K562 (cell line): ENCODE measurements at regions not wholly inside any gene's neighbourhood (a gene's known extent, or its start where the extent isn't known, plus 50 kb on each side); places are given as distances from the start of the nearest gene placed in this dataset.

ENCODE experiments used
- ARID1B ChIP-seq: fragments of 450-650 bp; IDR thresholded peaks from 2 replicates; pipeline ENCODE4 v1.6.1; 2016; ENCODE audit warnings: antibody characterized with exemption, mild to moderate bottlenecking, inconsistent platforms
- ARNT ChIP-seq, 2 experiments: fragments of 450-650 bp; IDR thresholded peaks; 2 replicates each; pipeline ENCODE4 v1.6.1; 2016; ENCODE audit warnings: mild to moderate bottlenecking in 1 of 2
- ASH1L ChIP-seq: fragments of 450-650 bp; IDR thresholded peaks from 2 replicates; pipeline ENCODE4 v1.6.1; 2018; ENCODE audit warnings: borderline replicate concordance, mild to moderate bottlenecking, low read depth; ENCODE audit not compliant: partially characterized antibody
- BHLHE40 ChIP-seq: IDR thresholded peaks from 2 replicates; pipeline ENCODE4 v1.6.1; 2011; ENCODE audit warnings: low read length, improper control_type of control experiment
- CC2D1A ChIP-seq: fragments of 450-650 bp; IDR thresholded peaks from 2 replicates; pipeline ENCODE4 v1.6.1; 2017; ENCODE audit warnings: mild to moderate bottlenecking
- CXXC5 ChIP-seq: fragments of 250-450 bp; sonication (Bioruptor Pico); IDR thresholded peaks from 2 replicates; pipeline ENCODE4 v1.8.0; 2022; ENCODE audit warnings: inconsistent platforms, mild to moderate bottlenecking, moderate library complexity
- FOXA3 ChIP-seq, 2 experiments: fragments of 450-650 bp in 1 of 2; sonication (generic) in 1 of 2; formaldehyde crosslinking; IDR thresholded peaks in 1 of 2; conservative IDR thresholded peaks in 1 of 2; 2 replicates each; pipeline versions ENCODE4 v1.4.0 to v1.8.0; 2020 to 2022; ENCODE audit warnings: mild to moderate bottlenecking in 2 of 2, missing genetic modification reagents in 1 of 2
- HDAC3 ChIP-seq: fragments of 450-650 bp; IDR thresholded peaks from 2 replicates; pipeline ENCODE4 v1.6.1; 2018; ENCODE audit warnings: borderline replicate concordance, mild to moderate bottlenecking, moderate library complexity; ENCODE audit not compliant: partially characterized antibody
- JUND ChIP-seq, 2 experiments: IDR thresholded peaks; 2 replicates in 1 of 2; 3 replicates in 1 of 2; pipeline ENCODE4 v1.6.1; 2011; ENCODE audit warnings: borderline replicate concordance in 2 of 2, low read depth in 2 of 2, low read length in 2 of 2, improper control_type of control experiment in 1 of 2, missing biosample characterization in 1 of 2, missing genetic modification characterization in 1 of 2, missing genetic modification reagents in 1 of 2
- KDM1A ChIP-seq, 2 experiments: fragments of 450-650 bp; IDR thresholded peaks; 2 replicates each; pipeline ENCODE4 v1.6.1; 2016; ENCODE audit warnings: mild to moderate bottlenecking in 2 of 2
- KHSRP ChIP-seq: fragments of 450-650 bp; IDR thresholded peaks from 2 replicates; pipeline ENCODE4 v1.6.1; 2017
- MAFF ChIP-seq: IDR thresholded peaks from 2 replicates; pipeline ENCODE4 v1.6.1; 2012; ENCODE audit warnings: low read length, improper control_type of control experiment
- NFE2 ChIP-seq: IDR thresholded peaks from 2 replicates; pipeline ENCODE4 v1.6.1; 2014; ENCODE audit warnings: antibody characterized with exemption, low read depth
- NFIC ChIP-seq: fragments of 450-650 bp; IDR thresholded peaks from 2 replicates; pipeline ENCODE4 v1.6.1; 2017; ENCODE audit warnings: mild to moderate bottlenecking, inconsistent platforms
- NFRKB ChIP-seq: fragments of 450-650 bp; IDR thresholded peaks from 2 replicates; pipeline ENCODE4 v1.6.1; 2016; ENCODE audit warnings: low read depth
- PHB2 ChIP-seq: fragments of 450-650 bp; IDR thresholded peaks from 2 replicates; pipeline ENCODE4 v1.6.1; 2017; ENCODE audit warnings: low read depth
- PKNOX1 ChIP-seq: fragments of 450-650 bp; IDR thresholded peaks from 2 replicates; pipeline ENCODE4 v1.6.1; 2016
- PML ChIP-seq: IDR thresholded peaks from 2 replicates; pipeline ENCODE4 v1.6.1; 2012; ENCODE audit warnings: low read length, inconsistent platforms
- POLR2A ChIP-seq: fragments of 450-650 bp; conservative IDR thresholded peaks from 2 replicates; pipeline ENCODE4 v1.6.1; 2016
- POLR2AphosphoS2 ChIP-seq: IDR thresholded peaks from 2 replicates; pipeline ENCODE4 v1.6.1; 2012; ENCODE audit warnings: low read length, improper control_type of control experiment
- SMARCA5 ChIP-seq: fragments of 450-650 bp; IDR thresholded peaks from 2 replicates; pipeline ENCODE4 v1.6.1; 2016
- SMARCB1 ChIP-seq: IDR thresholded peaks from 2 replicates; pipeline ENCODE4 v1.6.1; 2011; ENCODE audit warnings: improper control_type of control experiment, low read depth; ENCODE audit not compliant: insufficient read length
- TAL1 ChIP-seq: fragments of 450-650 bp; IDR thresholded peaks from 2 replicates; pipeline ENCODE4 v1.6.1; 2016; ENCODE audit warnings: mild to moderate bottlenecking
- TOE1 ChIP-seq, 2 experiments: fragments of 450-650 bp in 1 of 2; sonication (generic) in 1 of 2; formaldehyde crosslinking in 1 of 2; IDR thresholded peaks; 2 replicates each; pipeline versions ENCODE4 v1.7.1 to v1.8.0; 2016 to 2022; ENCODE audit warnings: borderline replicate concordance in 2 of 2, mild to moderate bottlenecking in 2 of 2, antibody characterized with exemption in 1 of 2, inconsistent platforms in 1 of 2, low read depth in 1 of 2, missing genetic modification reagents in 1 of 2, moderate library complexity in 1 of 2
- XRCC4 ChIP-seq: IDR thresholded peaks from one replicate; pipeline ENCODE4 v1.6.1; 2011; ENCODE audit not compliant: insufficient read depth, insufficient read length; ENCODE audit errors: extremely low read depth
- ZNF217 ChIP-seq: sonication (generic); formaldehyde crosslinking; IDR thresholded peaks from 2 replicates; pipeline ENCODE4 v1.8.0; 2022; ENCODE audit warnings: mild to moderate bottlenecking, missing genetic modification reagents
- ZNF395 ChIP-seq: fragments of 200-800 bp; sonication (Bioruptor generic); IDR thresholded peaks from 2 replicates; pipeline ENCODE4 v1.6.1; 2017; ENCODE audit warnings: missing genetic modification characterization, missing compliant biosample characterization
- ZNF584 ChIP-seq: fragments of 200-800 bp; sonication (Bioruptor generic); IDR thresholded peaks from 2 replicates; pipeline ENCODE4 v1.6.1; 2016; ENCODE audit warnings: low read depth, mild to moderate bottlenecking, missing genetic modification characterization, missing compliant biosample characterization

- TF ChIP-seq TAL1 (peak; percentile 93), CXXC5 (CRISPR knock-in tag) (peak; percentile 48), BHLHE40 (0 out of 2 replicates have a peak, but pooled peaks have one; percentile 20), JUND (IDR thresholded peaks at IDR 0.05; ENCODE audit: borderline replicate concordance, low read depth, low read length) (no peak), JUND (tag; IDR thresholded peaks at IDR 0.05; ENCODE audit: borderline replicate concordance, low read depth, low read length) (peak; percentile 44; the same call in 2 of the 3 replicates), ARNT (IDR thresholded peaks at IDR 0.05) (peak in 1 of 2 experiments; percentile 46; a peak in 1 of 4 replicates), NFE2 (0 out of 2 replicates have a peak, but pooled peaks have one; percentile 29), ASH1L (no peak), CC2D1A (peak; percentile 64; the same call in 1 of the 2 replicates), SMARCB1 (peak; percentile 60), ZNF584 (CRISPR knock-in tag) (no peak), XRCC4 (no peak), POLR2A (no peak), NFRKB (0 out of 2 replicates have a peak, but pooled peaks have one; percentile 26), FOXA3 (CRISPR knock-in tag; conservative IDR thresholded peaks at IDR 0.05 in 1 of 2, IDR thresholded peaks at IDR 0.05 in 1 of 2) (no peak), PKNOX1 (peak; percentile 44; the same call in 1 of the 2 replicates), SMARCA5 (no peak), KDM1A (IDR thresholded peaks at IDR 0.05) (peak; percentile 77 to 82), POLR2AphosphoS2 (no peak), ARID1B (peak; percentile 95), ZNF217 (CRISPR knock-in tag) (no peak), PHB2 (0 out of 2 replicates have a peak, but pooled peaks have one; percentile 18), PML (peak; percentile 75; the same call in 1 of the 2 replicates), HDAC3 (no peak), NFIC (peak; percentile 72), MAFF (no peak), TOE1 (IDR thresholded peaks at IDR 0.05; ENCODE audit: borderline replicate concordance) (no peak), TOE1 (CRISPR knock-in tag; IDR thresholded peaks at IDR 0.05; ENCODE audit: borderline replicate concordance, low read depth) (no peak), KHSRP (peak; percentile 8; the same call in 1 of the 2 replicates), ZNF395 (CRISPR knock-in tag) (no peak)
These were observed 63.6 kb upstream of the THBS1 start (continued) for GRCh38 chr15:39517122-39517855.
